ENCODE measurements at regions not wholly inside any gene's neighbourhood (a gene's known extent, or its start where the extent isn't known, plus 50 kb on each side); places are given as distances from the start of the nearest gene placed in this dataset.

GRCh38 chr2:64860276-64860885 is 128.8 kb upstream of the SLC1A4 start:
- TF ChIP-seq POLR2A (IDR thresholded peaks at IDR 0.05; ENCODE audit: low read depth, low read length) (no peak), POLR2AphosphoS5 (IDR thresholded peaks at IDR 0.05; ENCODE audit: low read depth, low read length) (no peak), SPI1 (IDR thresholded peaks at IDR 0.05; ENCODE audit: low read depth, low read length) (peak; percentile 40; the same call in 1 of the 2 replicates), TAF1 (IDR thresholded peaks at IDR 0.05; ENCODE audit: low read depth, low read length) (peak; percentile 41; the same call in 1 of the 2 replicates)
